B cell (primary cell): ENCODE measurements at regions not wholly inside any gene's neighbourhood (a gene's known extent, or its start where the extent isn't known, plus 50 kb on each side); places are given as distances from the start of the nearest gene placed in this dataset.

ENCODE experiments used
- CTCF ChIP-seq: fragments of 200-600 bp; IDR thresholded peaks from one replicate; pipeline ENCODE4 v1.8.0; 2022; ENCODE audit warnings: antibody characterized with exemption, mild to moderate bottlenecking
- EZH2 ChIP-seq: IDR thresholded peaks from 2 replicates; pipeline ENCODE4 v1.6.1; 2012; ENCODE audit warnings: borderline replicate concordance, low read depth, mild to moderate bottlenecking, moderate library complexity, low read length; ENCODE audit not compliant: insufficient read depth, poor library complexity, severe bottlenecking

GRCh38 chr3:107062310-107062709 lies 314.9 kb upstream of the CCDC54 start:
- TF ChIP-seq CTCF (no peak), EZH2 (no peak)
